A549 (cell line): ENCODE measurements at regions not wholly inside any gene's neighbourhood (a gene's known extent, or its start where the extent isn't known, plus 50 kb on each side); places are given as distances from the start of the nearest gene placed in this dataset.

Source experiments
- CBX8 ChIP-seq: fragments of 200-600 bp; sonication (generic); IDR thresholded peaks from 2 replicates; pipeline ENCODE4 v1.6.1; 2016
- CEBPB ChIP-seq, 2 experiments: fragments of >200 bp in 1 of 2; sonication (Bioruptor Twin) in 1 of 2; formaldehyde crosslinking in 1 of 2; IDR thresholded peaks; 2 replicates each; pipeline ENCODE4 v1.6.1; 2012 to 2016
- CHD2 ChIP-seq: fragments of 150-350 bp; IDR thresholded peaks from 2 replicates; pipeline ENCODE4 v1.6.1; 2014; ENCODE audit warnings: low read length; ENCODE audit not compliant: partially characterized antibody
- ELK1 ChIP-seq: fragments of 150-350 bp; IDR thresholded peaks from 2 replicates; pipeline ENCODE4 v1.6.1; 2014; ENCODE audit warnings: low read depth, mild to moderate bottlenecking, low read length
- POLR2A ChIP-seq: IDR thresholded peaks from 2 replicates; pipeline ENCODE4 v1.6.1; 2012; ENCODE audit warnings: mild to moderate bottlenecking, low read length
- RAD21 ChIP-seq, 2 experiments: fragments of >200 bp in 1 of 2; sonication (Bioruptor Twin) in 1 of 2; formaldehyde crosslinking in 1 of 2; IDR thresholded peaks in 1 of 2; conservative IDR thresholded peaks in 1 of 2; 2 replicates in 1 of 2; 3 replicates in 1 of 2; pipeline ENCODE4 v1.6.1; 2012 to 2018; ENCODE audit warnings: inconsistent platforms in 1 of 2
- SREBF2 ChIP-seq: fragments of 450-650 bp; IDR thresholded peaks from 2 replicates; pipeline ENCODE4 v1.6.1; 2014; ENCODE audit warnings: mild to moderate bottlenecking, moderate library complexity
- TF ChIP-seq, protein P1 (sequence below): fragments of >200 bp; sonication (Bioruptor Twin); formaldehyde crosslinking; IDR thresholded peaks from 3 replicates; pipeline ENCODE4 v1.5.1; 2016
- TF ChIP-seq, protein P2 (sequence below): IDR thresholded peaks from 2 replicates; pipeline ENCODE4 v1.6.1; 2012
- TF ChIP-seq, protein P3 (sequence below): fragments of 450-650 bp; IDR thresholded peaks from 2 replicates; pipeline ENCODE4 v1.6.1; 2014; ENCODE audit warnings: antibody characterized with exemption
- TF ChIP-seq, protein P4 (sequence below): IDR thresholded peaks from 2 replicates; pipeline ENCODE4 v1.6.1; 2012

GRCh38 chr10:2682491-2682890 is 384.9 kb upstream of the PFKP start:
- TF ChIP-seq, protein P1, sequence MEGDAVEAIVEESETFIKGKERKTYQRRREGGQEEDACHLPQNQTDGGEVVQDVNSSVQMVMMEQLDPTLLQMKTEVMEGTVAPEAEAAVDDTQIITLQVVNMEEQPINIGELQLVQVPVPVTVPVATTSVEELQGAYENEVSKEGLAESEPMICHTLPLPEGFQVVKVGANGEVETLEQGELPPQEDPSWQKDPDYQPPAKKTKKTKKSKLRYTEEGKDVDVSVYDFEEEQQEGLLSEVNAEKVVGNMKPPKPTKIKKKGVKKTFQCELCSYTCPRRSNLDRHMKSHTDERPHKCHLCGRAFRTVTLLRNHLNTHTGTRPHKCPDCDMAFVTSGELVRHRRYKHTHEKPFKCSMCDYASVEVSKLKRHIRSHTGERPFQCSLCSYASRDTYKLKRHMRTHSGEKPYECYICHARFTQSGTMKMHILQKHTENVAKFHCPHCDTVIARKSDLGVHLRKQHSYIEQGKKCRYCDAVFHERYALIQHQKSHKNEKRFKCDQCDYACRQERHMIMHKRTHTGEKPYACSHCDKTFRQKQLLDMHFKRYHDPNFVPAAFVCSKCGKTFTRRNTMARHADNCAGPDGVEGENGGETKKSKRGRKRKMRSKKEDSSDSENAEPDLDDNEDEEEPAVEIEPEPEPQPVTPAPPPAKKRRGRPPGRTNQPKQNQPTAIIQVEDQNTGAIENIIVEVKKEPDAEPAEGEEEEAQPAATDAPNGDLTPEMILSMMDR, result no peak
- TF ChIP-seq POLR2A, result no peak
- TF ChIP-seq RAD21 (conservative IDR thresholded peaks at IDR 0.05 in 1 of 2, IDR thresholded peaks at IDR 0.05 in 1 of 2), result no peak
- TF ChIP-seq CHD2, result no peak
- TF ChIP-seq, protein P2, sequence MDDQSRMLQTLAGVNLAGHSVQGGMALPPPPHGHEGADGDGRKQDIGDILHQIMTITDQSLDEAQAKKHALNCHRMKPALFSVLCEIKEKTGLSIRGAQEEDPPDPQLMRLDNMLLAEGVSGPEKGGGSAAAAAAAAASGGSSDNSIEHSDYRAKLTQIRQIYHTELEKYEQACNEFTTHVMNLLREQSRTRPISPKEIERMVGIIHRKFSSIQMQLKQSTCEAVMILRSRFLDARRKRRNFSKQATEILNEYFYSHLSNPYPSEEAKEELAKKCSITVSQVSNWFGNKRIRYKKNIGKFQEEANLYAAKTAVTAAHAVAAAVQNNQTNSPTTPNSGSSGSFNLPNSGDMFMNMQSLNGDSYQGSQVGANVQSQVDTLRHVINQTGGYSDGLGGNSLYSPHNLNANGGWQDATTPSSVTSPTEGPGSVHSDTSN, result no peak
- no peak for TF ChIP-seq CEBPB (IDR thresholded peaks at IDR 0.05)
- no peak for TF ChIP-seq ELK1
- no peak for TF ChIP-seq SREBF2
- no peak for TF ChIP-seq CBX8
- TF ChIP-seq, protein P3, sequence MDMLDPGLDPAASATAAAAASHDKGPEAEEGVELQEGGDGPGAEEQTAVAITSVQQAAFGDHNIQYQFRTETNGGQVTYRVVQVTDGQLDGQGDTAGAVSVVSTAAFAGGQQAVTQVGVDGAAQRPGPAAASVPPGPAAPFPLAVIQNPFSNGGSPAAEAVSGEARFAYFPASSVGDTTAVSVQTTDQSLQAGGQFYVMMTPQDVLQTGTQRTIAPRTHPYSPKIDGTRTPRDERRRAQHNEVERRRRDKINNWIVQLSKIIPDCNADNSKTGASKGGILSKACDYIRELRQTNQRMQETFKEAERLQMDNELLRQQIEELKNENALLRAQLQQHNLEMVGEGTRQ, result no peak
- TF ChIP-seq, protein P4, sequence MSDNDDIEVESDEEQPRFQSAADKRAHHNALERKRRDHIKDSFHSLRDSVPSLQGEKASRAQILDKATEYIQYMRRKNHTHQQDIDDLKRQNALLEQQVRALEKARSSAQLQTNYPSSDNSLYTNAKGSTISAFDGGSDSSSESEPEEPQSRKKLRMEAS, result no peak
